GM19043 (cell line): ENCODE measurements at regions not wholly inside any gene's neighbourhood (a gene's known extent, or its start where the extent isn't known, plus 50 kb on each side); places are given as distances from the start of the nearest gene placed in this dataset.

ENCODE experiments used
- ATAC-seq: cut with Tn5 transposase; IDR thresholded peaks from one replicate; pipeline ENCODE4 v1.9.1; 2021; ENCODE audit warnings: low read depth; ENCODE audit not compliant: unreplicated experiment

DNA sequence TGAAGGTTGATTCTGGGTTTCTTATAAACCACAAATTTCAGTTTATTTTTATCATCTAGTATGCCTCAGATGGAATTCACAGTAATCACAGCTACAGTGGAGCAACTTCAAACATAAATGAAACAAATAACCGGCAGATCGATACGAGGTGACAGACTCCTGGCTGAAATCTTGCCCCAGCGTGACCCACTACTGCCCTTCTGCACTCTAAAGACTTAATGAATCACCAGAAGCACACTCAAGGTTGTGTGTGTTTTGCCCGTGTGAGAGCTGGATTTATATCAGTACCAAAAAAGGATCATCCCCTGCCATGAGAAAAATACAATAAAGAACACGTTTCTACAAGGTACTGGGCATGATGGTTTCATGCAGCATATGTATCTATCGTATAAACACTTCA lies 161.7 kb downstream of the KLF12 start:
- no peak for ATAC-seq

DNA sequence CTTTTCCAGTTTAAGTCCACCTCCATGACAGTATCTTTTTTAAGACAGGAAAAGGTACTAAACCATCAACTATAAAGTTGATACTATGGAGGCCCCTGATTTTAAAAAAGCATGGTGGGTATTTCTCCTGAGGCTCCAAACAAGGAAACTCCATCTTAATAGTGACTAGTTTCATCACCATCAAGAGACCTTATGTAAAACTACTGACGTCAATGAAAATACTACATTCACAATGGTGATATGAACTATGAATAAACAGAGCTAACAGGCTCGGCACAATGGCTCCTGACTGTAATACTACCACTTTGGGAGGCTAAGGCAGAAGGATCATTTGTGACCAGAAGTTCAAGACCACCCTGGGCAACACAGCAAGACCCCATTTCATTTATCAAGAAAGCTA lies 162.7 kb downstream of the KLF12 start:
- ATAC-seq, result no peak

DNA sequence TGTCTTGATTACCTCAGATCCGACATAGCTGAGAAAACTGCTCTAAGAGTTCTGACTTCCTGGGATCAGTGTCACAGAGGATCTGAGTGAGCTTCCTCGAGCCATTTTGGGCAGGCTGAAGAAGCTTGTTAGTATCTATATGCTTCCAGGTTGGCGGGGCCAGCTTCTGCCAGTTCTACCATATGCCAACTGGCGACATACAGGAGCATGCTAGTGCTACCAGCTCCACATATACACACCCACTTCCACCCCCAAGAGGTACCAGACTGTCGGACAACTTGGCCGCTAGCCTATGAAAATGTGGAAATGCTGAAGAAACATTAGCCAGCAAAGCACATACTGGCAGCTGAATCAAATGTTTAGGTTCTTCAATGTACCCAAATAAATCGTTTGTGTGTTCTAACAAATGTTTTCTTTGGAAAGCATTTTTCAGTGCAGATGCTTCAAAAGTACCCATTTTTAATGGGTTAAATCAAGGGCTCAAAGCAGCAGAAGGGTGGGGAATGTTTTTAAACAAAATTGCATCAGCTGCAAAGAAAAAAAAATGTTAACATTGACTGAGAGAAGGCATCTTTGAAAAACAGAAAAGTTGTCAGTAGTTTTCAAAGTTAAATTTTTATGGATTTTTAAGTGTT lies 163.7 kb downstream of the KLF12 start:
- ATAC-seq, result no peak

DNA sequence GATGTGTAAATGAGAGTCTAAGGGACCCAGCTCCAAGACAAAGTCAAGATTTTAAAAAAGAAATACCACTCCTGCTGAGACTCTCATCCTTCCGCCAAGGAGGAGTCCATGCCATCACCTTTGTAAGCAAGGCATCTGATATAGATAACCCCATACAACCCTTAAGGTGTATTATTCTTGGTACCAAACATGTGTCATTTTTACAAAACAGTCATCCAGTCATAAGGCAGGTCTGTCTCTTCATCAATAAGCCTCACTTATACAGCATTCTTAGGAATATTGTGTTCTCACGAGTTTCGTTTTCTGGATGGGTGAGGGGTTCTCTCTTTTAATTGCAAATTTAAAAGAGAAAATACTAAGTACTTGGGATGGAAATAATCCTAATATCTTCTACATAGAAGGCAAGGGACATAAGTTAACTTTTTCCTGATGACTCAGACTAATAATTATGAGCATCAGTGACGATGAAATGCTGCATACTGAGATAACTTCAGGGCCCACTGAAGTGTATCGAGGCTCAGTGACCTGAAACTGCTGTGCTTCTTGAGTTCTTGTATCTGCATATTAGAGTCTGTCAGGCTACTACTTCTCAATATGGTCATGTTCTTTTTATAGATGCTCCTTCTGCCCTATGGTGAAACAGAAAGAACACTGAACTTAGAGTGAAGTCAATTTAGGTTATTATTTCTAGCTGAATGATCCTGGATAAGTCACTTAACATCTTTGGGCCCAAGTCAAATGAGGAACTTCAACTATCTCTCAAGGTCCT lies 166.6 kb downstream of the KLF12 start:
- peak; percentile 99 for ATAC-seq

DNA sequence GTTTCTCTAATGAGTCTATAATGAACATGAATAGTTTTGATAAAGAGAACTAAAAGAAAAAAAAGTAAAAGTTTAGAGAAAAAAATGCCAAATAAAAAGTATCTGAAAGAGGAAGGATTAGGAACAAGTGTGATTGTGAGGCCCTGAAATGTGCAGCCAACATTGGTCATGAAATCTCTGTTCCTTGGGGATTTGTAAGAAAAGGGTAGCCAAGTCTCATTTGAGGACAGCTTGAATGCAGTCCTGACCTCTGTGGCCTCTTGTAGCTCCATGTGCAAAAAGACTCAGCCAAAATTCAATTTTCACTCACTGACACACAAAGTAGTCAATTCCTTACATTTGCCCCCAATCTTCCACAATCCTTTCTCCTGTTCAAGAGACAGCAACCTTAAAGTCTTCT lies 167.9 kb downstream of the KLF12 start:
- ATAC-seq, result no peak

DNA sequence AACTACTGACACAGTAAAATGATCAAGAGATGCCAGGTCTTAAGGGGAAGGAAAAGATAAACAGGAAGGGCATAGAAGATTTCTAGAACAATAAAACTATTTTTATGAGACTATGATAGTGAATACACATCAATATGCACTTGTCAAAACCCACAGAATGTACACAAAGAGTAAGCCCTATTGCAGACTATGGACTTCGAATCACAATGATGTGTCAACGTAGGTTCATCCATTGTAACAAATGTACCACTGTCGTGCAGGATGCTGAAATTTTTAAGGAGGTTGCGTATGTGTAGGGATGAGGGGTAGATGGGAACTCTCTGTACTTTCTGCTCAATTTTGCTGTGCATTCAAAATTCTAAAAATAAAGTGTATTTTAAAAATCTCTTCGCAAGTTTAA lies 171.9 kb downstream of the KLF12 start:
- ATAC-seq, result no peak

DNA sequence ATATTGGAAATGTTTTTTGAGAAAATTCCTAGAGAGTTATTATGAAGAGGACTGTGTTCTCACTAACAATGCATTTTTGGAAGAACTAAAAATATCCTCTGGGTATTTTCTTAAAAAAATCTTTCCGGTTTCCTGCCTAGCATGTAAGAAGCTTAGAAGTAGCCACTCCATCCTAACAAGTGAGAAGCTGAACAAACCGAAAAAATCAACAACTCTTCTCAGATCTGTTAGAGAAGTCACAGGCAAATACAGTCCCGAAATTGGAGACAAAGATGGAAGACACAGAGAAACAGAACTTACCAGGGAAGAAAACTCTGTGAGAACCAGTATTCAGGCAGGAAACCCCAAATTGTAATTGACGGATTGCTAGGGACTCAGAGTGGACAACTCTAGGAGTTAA lies 173.0 kb downstream of the KLF12 start:
- ATAC-seq, result no peak

DNA sequence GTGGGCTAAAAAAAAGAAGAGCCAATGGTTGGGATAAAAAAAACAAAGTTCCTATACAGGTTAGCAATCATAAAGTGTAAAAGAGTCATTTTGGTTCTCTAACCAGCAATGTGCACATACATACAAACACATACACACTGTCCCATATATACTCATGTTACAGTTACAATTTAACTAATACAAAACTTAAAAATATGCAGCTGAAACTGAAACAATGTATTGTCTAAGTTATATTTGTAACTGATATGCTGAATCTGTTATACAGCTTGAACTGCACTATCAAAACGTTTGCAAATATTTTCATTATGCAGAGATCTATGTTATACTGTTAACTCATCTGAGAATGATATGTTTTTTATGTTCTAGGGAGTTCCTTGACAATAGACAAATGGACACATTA lies 173.7 kb downstream of the KLF12 start:
- ATAC-seq, result peak; percentile 58

DNA sequence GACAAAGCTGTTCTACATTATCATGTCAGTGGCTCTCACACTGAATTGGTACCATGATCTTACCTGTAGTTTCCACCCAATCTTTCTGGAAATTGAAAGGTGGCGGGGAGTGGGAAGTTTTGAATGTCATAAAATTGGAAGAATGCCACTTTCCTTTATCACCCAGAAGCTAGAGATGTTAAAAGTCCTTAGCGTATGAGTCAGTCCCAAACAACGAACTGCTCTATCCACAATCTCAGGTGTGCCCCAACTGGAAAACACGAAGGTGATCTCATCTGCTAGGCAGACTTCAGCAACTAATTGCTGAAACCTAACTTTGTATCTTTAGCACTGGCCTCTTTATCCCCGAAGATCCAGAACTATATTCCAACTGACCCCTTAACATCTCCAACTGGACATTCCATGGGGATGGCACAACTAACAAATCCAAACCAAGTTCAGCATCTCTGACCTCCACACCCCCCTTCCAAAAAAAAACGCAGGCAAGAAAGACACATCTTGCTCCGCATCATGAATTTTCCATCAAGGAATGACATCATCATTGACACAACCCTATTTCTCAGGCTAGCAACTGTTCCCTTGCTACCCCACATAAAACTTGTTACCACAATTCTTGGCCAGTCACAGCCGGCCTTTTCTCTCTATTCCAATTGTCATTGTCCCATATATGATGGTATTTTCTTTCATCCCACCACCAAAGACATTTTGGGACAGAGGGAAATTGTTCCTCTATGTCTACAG lies 175.4 kb downstream of the KLF12 start:
- no peak for ATAC-seq

DNA sequence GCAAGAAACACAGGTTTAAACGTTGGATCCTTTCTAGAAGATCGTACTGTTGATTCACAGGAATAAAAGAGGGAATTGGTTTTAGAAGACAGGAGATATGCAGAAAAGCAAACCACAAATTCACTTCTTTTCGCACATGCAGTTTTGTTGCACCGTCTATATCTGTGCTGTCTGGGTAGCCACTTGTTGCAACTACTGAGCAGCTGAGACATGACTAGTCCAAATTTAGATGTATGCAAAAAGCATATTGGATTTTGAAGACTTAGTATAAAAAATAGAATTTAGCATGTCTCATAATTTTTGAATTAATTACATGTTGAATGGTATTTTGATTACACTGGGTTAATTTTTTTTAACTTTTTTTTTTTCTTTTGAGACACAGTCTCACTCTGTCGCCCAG lies 176.3 kb downstream of the KLF12 start:
- no peak for ATAC-seq

DNA sequence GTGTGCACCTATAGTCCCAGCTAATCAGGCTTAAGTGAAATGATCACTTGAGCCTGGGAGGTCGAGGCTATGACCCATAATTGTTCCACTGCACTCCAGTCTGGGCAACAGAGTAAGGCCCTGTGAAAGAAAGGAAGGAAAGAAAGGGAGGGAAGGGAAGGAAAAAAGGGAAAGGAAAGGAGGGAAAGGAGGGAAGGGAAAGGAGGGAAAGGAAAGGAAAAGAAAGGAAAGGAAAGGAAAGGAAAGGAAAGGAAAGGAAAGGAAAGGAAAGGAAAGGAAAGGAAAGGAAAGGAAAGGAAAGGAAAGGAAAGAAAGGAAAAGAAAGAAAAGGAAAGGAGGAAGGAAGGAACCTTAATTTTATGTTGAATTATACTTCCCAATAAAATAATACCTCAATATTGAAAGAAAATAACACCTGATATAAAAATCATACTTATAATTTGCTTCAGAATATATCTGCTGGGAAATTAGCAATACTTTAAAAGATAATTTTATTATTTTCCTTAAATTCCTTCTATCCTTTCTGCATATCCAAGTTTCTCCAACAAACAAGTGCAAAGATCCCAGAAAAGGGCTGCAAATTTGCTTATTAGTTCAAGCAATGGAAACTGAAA lies 177.3 kb downstream of the KLF12 start:
- ATAC-seq, result no peak

DNA sequence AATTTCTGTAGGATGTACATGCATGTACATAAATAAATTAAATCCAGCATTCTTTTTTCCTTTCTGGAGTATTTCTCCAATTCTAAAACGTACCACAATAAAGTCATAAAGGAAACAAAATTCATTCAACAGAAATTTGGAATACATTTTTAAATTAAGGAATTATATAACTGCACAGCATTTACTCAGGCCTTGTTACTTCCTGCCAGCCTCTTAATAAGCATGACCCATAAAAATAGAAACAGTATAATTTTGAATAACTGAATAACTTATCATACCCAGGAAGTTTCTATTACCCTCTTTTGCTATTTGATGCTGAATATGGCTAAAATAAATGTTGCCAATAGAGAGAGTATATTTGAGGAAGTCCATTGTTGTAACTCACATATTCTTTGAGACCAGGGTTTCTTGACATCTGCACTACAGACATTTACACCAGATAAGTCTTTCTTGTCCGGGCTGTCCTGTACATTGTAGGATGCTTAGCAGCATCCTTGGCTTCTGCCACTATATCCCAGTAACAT lies 178.2 kb downstream of the KLF12 start:
- ATAC-seq, result no peak

DNA sequence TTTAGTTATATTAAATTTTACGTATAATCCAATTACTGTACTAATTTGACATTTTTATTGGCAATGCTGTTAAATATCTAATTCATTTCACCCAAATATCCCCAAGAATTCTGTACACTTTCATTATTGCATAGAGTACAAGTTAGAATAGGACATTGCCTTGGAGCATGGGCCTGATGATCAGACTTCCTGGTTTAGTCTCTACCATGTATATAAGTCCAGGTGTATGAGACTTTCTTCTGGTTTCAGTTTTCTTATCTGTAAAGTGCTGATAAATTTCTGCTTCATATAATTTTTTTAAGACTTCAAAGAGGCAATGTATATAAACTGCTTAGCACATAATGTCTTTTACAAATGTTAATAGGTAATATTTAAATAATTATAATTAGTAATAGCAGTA lies 179.4 kb downstream of the KLF12 start:
- ATAC-seq, result peak; percentile 80

DNA sequence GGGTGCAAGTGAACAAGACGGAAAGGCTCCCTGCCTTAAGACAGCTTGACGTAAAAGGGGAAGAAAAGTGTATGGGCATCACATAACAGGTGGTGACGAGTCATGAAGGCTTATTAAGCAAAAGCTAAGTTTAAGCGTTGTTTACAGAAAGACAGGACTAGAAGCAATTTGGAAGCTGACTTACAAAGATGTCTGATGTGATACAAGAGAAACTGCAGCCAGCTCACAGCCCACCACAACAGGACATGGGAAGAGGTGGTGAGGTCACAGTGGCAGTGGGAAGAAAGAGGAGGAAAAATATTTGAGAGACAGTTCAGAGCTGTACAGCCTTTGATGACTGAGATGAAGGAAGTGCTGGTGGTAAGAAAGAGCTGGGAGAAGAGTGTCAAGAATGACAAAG lies 181.6 kb downstream of the KLF12 start:
- ATAC-seq, result no peak

DNA sequence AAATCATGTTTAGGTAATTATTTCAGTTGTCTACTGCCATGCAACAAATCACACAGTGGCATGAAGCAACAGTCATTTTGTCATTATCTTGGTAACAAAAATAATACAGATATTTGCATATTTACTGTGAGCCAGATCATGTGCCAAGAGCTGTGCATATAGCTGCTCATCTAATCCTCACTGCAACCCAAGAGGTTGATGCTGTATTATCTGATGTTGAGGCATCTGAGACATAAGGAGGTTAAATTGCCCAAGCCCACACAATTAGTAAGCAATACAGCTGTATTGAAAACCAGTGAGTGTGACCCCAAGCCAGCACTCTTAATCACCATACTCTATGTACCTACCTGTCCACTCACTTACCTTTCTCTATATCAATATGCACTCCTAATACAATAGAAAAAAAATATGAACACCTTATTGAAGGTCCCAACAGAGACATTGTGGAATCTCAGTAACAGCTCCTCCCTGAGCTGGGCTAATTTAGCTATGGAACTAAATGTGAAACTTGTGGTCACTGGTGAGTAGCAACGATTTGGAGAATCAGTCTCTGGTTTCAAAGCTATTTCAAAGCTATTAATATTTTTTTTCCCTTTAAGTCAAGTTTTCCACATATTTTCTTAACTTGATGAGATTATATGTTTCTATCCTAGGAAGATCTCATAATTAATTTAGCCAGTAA lies 185.2 kb downstream of the KLF12 start:
- no peak for ATAC-seq

DNA sequence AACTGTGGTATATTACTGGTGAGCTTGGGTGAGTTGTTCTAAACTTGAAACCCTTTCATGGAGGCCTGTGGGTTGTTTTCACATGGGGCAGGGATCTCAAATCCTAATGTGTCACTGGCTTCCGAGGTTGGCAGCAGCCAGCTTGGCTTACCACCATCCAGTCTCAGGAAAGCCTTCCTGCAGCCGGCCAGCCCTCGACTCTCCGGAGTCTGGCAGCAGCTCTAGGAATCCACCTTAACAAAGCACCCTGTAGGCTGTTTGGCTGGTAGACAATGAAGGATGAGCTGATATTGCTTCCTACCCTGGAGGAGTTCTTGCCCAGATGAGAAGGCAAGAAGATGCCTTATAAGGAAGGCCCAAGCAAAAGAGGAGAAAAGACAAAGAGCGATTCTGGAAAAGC lies 188.3 kb downstream of the KLF12 start:
- ATAC-seq, result no peak

DNA sequence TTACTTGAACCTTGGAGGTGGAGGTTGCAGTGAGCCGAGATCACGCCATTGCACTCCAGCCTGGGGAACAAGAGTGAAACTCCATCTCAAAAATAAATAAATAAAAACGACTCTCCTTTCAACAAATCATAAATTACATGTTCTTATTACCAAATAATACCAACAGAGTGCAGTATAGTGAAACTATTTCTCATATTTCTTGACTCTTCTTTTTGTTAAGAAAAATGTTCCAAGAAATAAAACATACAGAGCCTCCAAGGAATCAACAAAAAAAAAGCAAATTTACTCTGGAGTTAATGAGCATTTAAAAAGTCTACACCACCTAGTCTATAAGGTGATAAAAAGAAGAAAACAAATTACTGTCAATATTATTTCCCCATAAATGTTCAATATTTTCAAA lies 188.8 kb downstream of the KLF12 start:
- ATAC-seq, result no peak

DNA sequence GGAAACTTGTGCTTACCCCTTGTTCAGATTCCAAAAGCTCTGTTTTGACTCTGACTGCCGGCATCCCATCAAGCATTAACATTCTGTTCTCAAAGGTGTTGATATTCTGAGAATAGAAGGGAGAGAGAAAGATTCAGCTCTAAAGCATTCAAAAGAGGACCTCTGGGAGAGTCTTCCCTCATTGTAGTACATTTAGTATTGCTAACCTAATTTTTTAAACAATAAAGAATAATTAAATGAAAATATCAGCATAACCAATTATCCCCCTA lies 190.3 kb downstream of the KLF12 start:
- ATAC-seq, result no peak

DNA sequence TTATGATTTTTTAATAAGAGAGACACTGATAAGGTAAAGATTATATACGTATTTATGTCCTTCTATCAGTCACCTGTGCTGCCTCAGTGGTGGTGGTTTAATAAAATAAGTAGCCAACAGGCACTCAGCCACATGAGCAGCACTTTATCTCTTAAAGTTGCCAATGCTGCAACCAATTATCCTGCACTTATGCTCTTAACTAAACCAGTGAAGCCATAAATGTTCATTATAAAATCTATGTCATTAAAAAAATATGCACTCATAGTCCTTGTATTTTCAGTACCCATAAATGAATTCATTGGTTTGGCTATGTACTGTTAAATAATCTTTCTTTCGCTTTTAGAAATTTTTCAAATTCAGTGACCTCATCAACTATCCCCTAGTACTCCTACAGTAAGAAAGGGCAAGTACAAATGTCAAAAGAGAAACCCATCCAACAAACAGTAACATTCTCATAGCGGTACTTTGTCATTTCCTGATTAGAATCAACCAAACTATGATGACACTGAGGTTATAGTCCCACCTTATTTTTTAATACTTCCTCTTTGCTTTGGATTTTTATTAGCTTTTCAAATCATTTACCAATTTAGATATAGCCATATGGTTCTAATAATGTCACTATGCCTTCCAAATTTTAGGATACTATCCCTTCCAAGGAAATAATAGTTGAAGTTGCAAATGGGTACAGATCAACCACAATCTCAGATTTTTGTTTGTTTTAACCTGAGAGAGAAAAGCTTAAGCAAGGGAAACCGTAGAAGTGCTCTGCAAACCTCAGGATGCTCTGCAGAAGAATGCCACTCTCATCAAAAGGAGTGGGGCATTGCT lies 190.9 kb downstream of the KLF12 start:
- ATAC-seq, result peak; percentile 74

DNA sequence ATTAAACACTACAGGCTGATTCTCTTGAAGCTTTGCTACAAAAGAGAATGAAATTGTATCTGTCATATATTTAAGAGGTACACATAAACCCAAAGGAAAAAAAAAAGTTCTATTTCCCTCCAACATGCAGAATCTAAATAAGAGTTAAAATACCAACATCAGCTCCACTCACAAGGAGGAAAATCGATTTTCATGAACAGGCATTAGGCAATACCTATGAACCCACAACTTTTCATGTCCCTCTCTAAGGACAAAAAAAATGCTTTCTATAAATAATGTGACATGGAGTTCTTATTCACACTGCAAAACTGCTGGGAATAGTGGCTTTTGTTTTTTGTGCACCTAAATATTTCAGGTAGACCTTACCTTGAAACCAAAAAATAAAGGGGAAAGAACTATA lies 192.5 kb downstream of the KLF12 start:
- ATAC-seq, result no peak
